H1 (cell line): ENCODE measurements at regions not wholly inside any gene's neighbourhood (a gene's known extent, or its start where the extent isn't known, plus 50 kb on each side); places are given as distances from the start of the nearest gene placed in this dataset.

ENCODE experiments used
- CTCF ChIA-PET: fragments of 300-600 bp; sonication (Branson Sonifier 250); formaldehyde crosslinking; loops from one replicate; lab custom pipeline; 2021; ENCODE audit not compliant: partially characterized antibody; lab: Charles Lee
- POLR2A ChIA-PET: fragments of 300-600 bp; sonication (Branson Sonifier 250); formaldehyde crosslinking; loops from one replicate; lab custom pipeline; 2021; ENCODE audit warnings: inconsistent platforms; ENCODE audit not compliant: partially characterized antibody; lab: Charles Lee
- DNase-seq, 2 experiments: peaks; one replicate each; pipeline versions ENCODE4 v3.0.0 to v3.0.0-alpha.2; 2010 to 2022; ENCODE audit warnings: low spot score in 2 of 2, low read depth in 1 of 2, mixed read lengths in 1 of 2
- FAIRE-seq: peaks from 2 replicates; lab custom pipeline; 2011; peaks lifted over from hg19 to GRCh38; lab: Jason Lieb, UNC
- H2AFZ ChIP-seq: 2 replicates; pipeline ENCODE4 v1.8.1; 2012; ENCODE audit warnings: low read length, inconsistent platforms
- H2AK5ac ChIP-seq: 2 replicates; pipeline ENCODE4 v1.6.1; 2013; ENCODE audit warnings: low read depth, low read length
- H2BK120ac ChIP-seq: replicated peaks from 2 replicates; pipeline ENCODE3; 2013; ENCODE audit warnings: low read depth, low read length, inconsistent platforms
- H2BK12ac ChIP-seq: 2 replicates; pipeline ENCODE4 v1.6.1; 2013; ENCODE audit warnings: low read depth, low read length
- H2BK15ac ChIP-seq: 2 replicates; pipeline ENCODE4 v1.6.1; 2013; ENCODE audit warnings: low read length
- H2BK20ac ChIP-seq: 2 replicates; pipeline ENCODE4 v1.6.1; 2013; ENCODE audit warnings: low read length
- H2BK5ac ChIP-seq: 2 replicates; pipeline ENCODE4 v1.6.1; 2013; ENCODE audit warnings: low read depth, low read length
- H3K14ac ChIP-seq: 2 replicates; pipeline ENCODE4 v1.6.1; 2013; ENCODE audit warnings: inconsistent platforms; ENCODE audit not compliant: insufficient read length
- H3K18ac ChIP-seq: 2 replicates; pipeline ENCODE4 v1.6.1; 2013; ENCODE audit warnings: low read length; ENCODE audit errors: extremely low read depth
- H3K23ac ChIP-seq: 2 replicates; pipeline ENCODE4 v1.6.1; 2013; ENCODE audit warnings: inconsistent platforms; ENCODE audit not compliant: insufficient read length
- H3K23me2 ChIP-seq: 2 replicates; pipeline ENCODE4 v1.6.1; 2013; ENCODE audit warnings: low read depth, low read length
- H3K27ac ChIP-seq: 2 replicates; pipeline ENCODE4 v1.6.1; 2011; ENCODE audit warnings: low read depth, low read length, inconsistent platforms
- H3K27me3 ChIP-seq, 4 experiments: replicated peaks in 1 of 4; 1 replicate in 1 of 4; 2 replicates in 3 of 4; pipeline versions ENCODE4 v1.6.1 to v1.8.1; 2011 to 2013; ENCODE audit warnings: low read length in 3 of 4, mild to moderate bottlenecking in 3 of 4, inconsistent platforms in 2 of 4, mixed read lengths in 2 of 4, moderate library complexity in 1 of 4; ENCODE audit not compliant: control insufficient read depth in 3 of 4, insufficient read depth in 3 of 4; ENCODE audit errors: extremely low read depth in 1 of 4
- H3K36me3 ChIP-seq, 4 experiments: 2 replicates each; pipeline versions ENCODE4 v1.6.1 to v1.8.1; 2011 to 2013; ENCODE audit warnings: mild to moderate bottlenecking in 4 of 4, low read length in 3 of 4, moderate library complexity in 2 of 4, control low read depth in 1 of 4, inconsistent platforms in 1 of 4; ENCODE audit not compliant: insufficient read depth in 4 of 4, control insufficient read depth in 2 of 4
- H3K4ac ChIP-seq: replicated peaks from 2 replicates; pipeline ENCODE3; 2013; ENCODE audit warnings: low read length, low read depth, mixed read lengths, inconsistent platforms; ENCODE audit not compliant: insufficient read length
- H3K4me1 ChIP-seq, 4 experiments: replicated peaks in 1 of 4; 1 replicate in 1 of 4; 2 replicates in 3 of 4; pipeline versions ENCODE4 v1.6.1 to v1.8.1; 2011 to 2013; ENCODE audit warnings: low read length in 3 of 4, inconsistent platforms in 2 of 4, mixed read lengths in 1 of 4; ENCODE audit not compliant: insufficient read depth in 4 of 4, control insufficient read depth in 3 of 4
- H3K4me2 ChIP-seq, 2 experiments: 2 replicates each; pipeline versions ENCODE4 v1.6.1 to v1.8.1; 2011 to 2013; ENCODE audit warnings: low read depth in 2 of 2, low read length in 2 of 2, control low read depth in 1 of 2, inconsistent platforms in 1 of 2, mild to moderate bottlenecking in 1 of 2; ENCODE audit not compliant: insufficient read depth in 1 of 2
- H3K4me3 ChIP-seq, 4 experiments: fragments of 200-600, 300-600 bp in 1 of 4; sonication (generic), shearing (Covaris generic), sonication (Bioruptor Twin) in 1 of 4; 2 replicates each; pipeline versions ENCODE4 v1.5.1 to v1.8.1; 2011 to 2016; ENCODE audit warnings: low read length in 4 of 4, low read depth in 3 of 4, control low read depth in 2 of 4, inconsistent platforms in 2 of 4, mild to moderate bottlenecking in 2 of 4, mixed read lengths in 1 of 4, moderate library complexity in 1 of 4; ENCODE audit not compliant: insufficient read depth in 2 of 4; ENCODE audit errors: extremely low read depth in 1 of 4
- H3K56ac ChIP-seq: replicated peaks from 2 replicates; pipeline ENCODE3; 2013; ENCODE audit warnings: low read depth, mild to moderate bottlenecking, mixed read lengths, low read length, inconsistent platforms; ENCODE audit not compliant: insufficient read length
- H3K79me1 ChIP-seq: 2 replicates; pipeline ENCODE4 v1.6.1; 2013; ENCODE audit warnings: low read depth, low read length, control low read depth
- H3K79me2 ChIP-seq, 2 experiments: 2 replicates each; pipeline versions ENCODE4 v1.6.1 to v1.8.1; 2012 to 2013; ENCODE audit warnings: low read length in 2 of 2, mild to moderate bottlenecking in 2 of 2, inconsistent platforms in 1 of 2; ENCODE audit not compliant: insufficient read depth in 2 of 2, control insufficient read depth in 1 of 2
- H3K9ac ChIP-seq, 4 experiments: replicated peaks in 1 of 4; 1 replicate in 1 of 4; 2 replicates in 3 of 4; pipeline versions ENCODE4 v1.6.1 to v1.8.1; 2011 to 2013; ENCODE audit warnings: low read depth in 3 of 4, low read length in 3 of 4, control low read depth in 2 of 4, mild to moderate bottlenecking in 2 of 4, moderate library complexity in 2 of 4, inconsistent platforms in 1 of 4; ENCODE audit errors: extremely low read depth in 1 of 4
- H3K9me3 ChIP-seq, 2 experiments: 2 replicates each; pipeline versions ENCODE4 v1.6.1 to v1.8.1; 2012 to 2013; ENCODE audit warnings: mild to moderate bottlenecking in 2 of 2, moderate library complexity in 2 of 2, control low read depth in 1 of 2, inconsistent platforms in 1 of 2, low read depth in 1 of 2, low read length in 1 of 2, mixed read lengths in 1 of 2; ENCODE audit not compliant: insufficient read depth in 2 of 2
- H4K20me1 ChIP-seq, 2 experiments: replicated peaks in 1 of 2; 2 replicates each; pipeline versions ENCODE3 to v1.8.1; 2011 to 2013; ENCODE audit warnings: inconsistent platforms in 2 of 2, low read length in 2 of 2, mild to moderate bottlenecking in 1 of 2; ENCODE audit not compliant: insufficient read depth in 2 of 2, control insufficient read depth in 1 of 2
- H4K5ac ChIP-seq: 2 replicates; pipeline ENCODE4 v1.6.1; 2013; ENCODE audit warnings: low read length, low read depth, mixed read lengths, inconsistent platforms; ENCODE audit not compliant: insufficient read length
- H4K8ac ChIP-seq: 2 replicates; pipeline ENCODE4 v1.8.0; 2013; ENCODE audit warnings: mild to moderate bottlenecking, moderate library complexity, low read length, inconsistent platforms; ENCODE audit not compliant: insufficient read depth; ENCODE audit errors: extremely low read depth
- H4K91ac ChIP-seq: replicated peaks from 2 replicates; pipeline ENCODE3; 2013; ENCODE audit warnings: low read length, mixed read lengths, inconsistent platforms; ENCODE audit not compliant: insufficient read length
- CBX8 ChIP-seq: fragments of 300-800, 300-1000 bp; sonication (generic); IDR thresholded peaks from 2 replicates; pipeline ENCODE4 v1.7.1; 2016; ENCODE audit warnings: low read depth, low read length, borderline replicate concordance
- EP300 ChIP-seq, 2 experiments: IDR thresholded peaks; 1 replicate in 1 of 2; 2 replicates in 1 of 2; pipeline ENCODE4 v1.6.1; 2011 to 2012; ENCODE audit warnings: low read depth in 2 of 2, low read length in 2 of 2, mild to moderate bottlenecking in 2 of 2, borderline replicate concordance in 1 of 2, inconsistent platforms in 1 of 2, moderate library complexity in 1 of 2
- POU5F1 ChIP-seq: IDR thresholded peaks from 2 replicates; pipeline ENCODE4 v1.6.1; 2011; ENCODE audit warnings: low read depth, mild to moderate bottlenecking, low read length, moderate library complexity
- TBP ChIP-seq: IDR thresholded peaks from 2 replicates; pipeline ENCODE4 v1.6.1; 2011; ENCODE audit warnings: low read depth, low read length, improper control_type of control experiment
- WGBS, 2 experiments: shearing (Covaris generic) in 1 of 2; methylation state at CpG; one replicate each; pipeline versions ENCODE4 v1.1.6 to v1.1.7; 2013 to 2015; ENCODE audit warnings: low lambda C conversion rate in 2 of 2, mixed read lengths in 2 of 2, inconsistent platforms in 1 of 2, low coverage in 1 of 2, missing lambda C conversion rate in 1 of 2; ENCODE audit not compliant: insufficient replicate concordance in 2 of 2, insufficient coverage in 1 of 2, insufficient read length in 1 of 2; ENCODE audit errors: extremely low coverage in 1 of 2, missing lambda C conversion rate in 1 of 2; 5-methylcytosine and 5-hydroxymethylcytosine counted together

- FAIRE-seq = no peak
- no peak overlapping the region for H3K27ac ChIP-seq
- H3K14ac ChIP-seq = no peak overlapping the region
- H3K4me1 ChIP-seq = no peaks in the 10 kb centered on the region
- H3K9me3 ChIP-seq = 0 out of 4 replicates have a peak, but pooled peaks cover 0 to 4% of the 10 kb centered on the region in 2 experiments
- H3K79me1 ChIP-seq = no peaks in the 10 kb centered on the region
- H2BK120ac ChIP-seq = no peak overlapping the region
- no peaks in the 10 kb centered on the region for H3K36me3 ChIP-seq
- no peak overlapping the region for H3K23ac ChIP-seq
- ChIA-PET POLR2A (no interaction called here), CTCF (interaction anchor here (0.6 kb wide), 1 partner anchor 495 kb away, joined by 3 read pairs; no protein-coding TSS in a partner anchor)
- H2BK20ac ChIP-seq = no peak overlapping the region
- H4K91ac ChIP-seq = no peak overlapping the region
- H3K4me2 ChIP-seq = no peak overlapping the region
- H3K27me3 ChIP-seq = no peaks in the 10 kb centered on the region
- H2AK5ac ChIP-seq = no peak overlapping the region
- H2BK15ac ChIP-seq = no peak overlapping the region
- WGBS, 2 experiments = 95% methylated on average over 4 of the region's 4 CpGs; no CpG with 5 or more reads in 1 of the 2 experiments
- H4K8ac ChIP-seq = no peak overlapping the region
- no peak overlapping the region for H3K56ac ChIP-seq
- no peak overlapping the region for H3K4me3 ChIP-seq
- no peak overlapping the region for H3K18ac ChIP-seq
- no peak overlapping the region for H2BK5ac ChIP-seq
- no peak overlapping the region for H3K4ac ChIP-seq
- no peak overlapping the region for H2AFZ ChIP-seq
- no peak overlapping the region for H2BK12ac ChIP-seq
- DNase-seq = no peak
- H4K20me1 ChIP-seq = no peaks in the 10 kb centered on the region
- H4K5ac ChIP-seq = no peak overlapping the region
- TF ChIP-seq TBP (no peak), CBX8 (no peak), POU5F1 (no peak), EP300 (IDR thresholded peaks at IDR 0.05; ENCODE audit: borderline replicate concordance in 1 of 2, low read depth in 2 of 2, low read length in 2 of 2) (no peak)
- TF ChIP-seq, all 59 proteins: peak for 0
- Histone ChIP-seq H3K9ac (no peak overlapping the region), H3K23me2 (no peaks in the 10 kb centered on the region), H3K79me2 (no peaks in the 10 kb centered on the region)
Measured at GRCh38 chr10:121409466-121410104, 188.7 kb downstream of the FGFR2 start.
